HEK293T (cell line): ENCODE measurements at regions not wholly inside any gene's neighbourhood (a gene's known extent, or its start where the extent isn't known, plus 50 kb on each side); places are given as distances from the start of the nearest gene placed in this dataset.

Experiments used
- ARNT ChIP-seq: fragments of 450-650 bp; IDR thresholded peaks from 2 replicates; pipeline ENCODE4 v1.6.1; 2017; ENCODE audit warnings: mild to moderate bottlenecking
- BHLHE40 ChIP-seq: fragments of 450-650 bp; IDR thresholded peaks from 2 replicates; pipeline ENCODE4 v1.6.1; 2016; ENCODE audit warnings: mild to moderate bottlenecking, moderate library complexity, borderline replicate concordance
- CTBP1 ChIP-seq: fragments of 450-650 bp; IDR thresholded peaks from 2 replicates; pipeline ENCODE4 v1.6.1; 2016; ENCODE audit warnings: borderline replicate concordance
- ELF4 ChIP-seq: fragments of 450-650 bp; IDR thresholded peaks from 2 replicates; pipeline ENCODE4 v1.6.1; 2017; ENCODE audit warnings: antibody characterized with exemption
- FOXA1 ChIP-seq: fragments of 450-650 bp; IDR thresholded peaks from 2 replicates; pipeline ENCODE4 v1.6.1; 2016; ENCODE audit warnings: mild to moderate bottlenecking
- FOXK2 ChIP-seq: fragments of 450-650 bp; IDR thresholded peaks from 2 replicates; pipeline ENCODE4 v1.6.1; 2016; ENCODE audit warnings: mild to moderate bottlenecking
- HDGF ChIP-seq: fragments of 450-650 bp; IDR thresholded peaks from 2 replicates; pipeline ENCODE4 v1.6.1; 2017; ENCODE audit warnings: antibody characterized with exemption, borderline replicate concordance
- L3MBTL2 ChIP-seq: fragments of 450-650 bp; conservative IDR thresholded peaks from 2 replicates; pipeline ENCODE4 v1.6.1; 2016; ENCODE audit warnings: mild to moderate bottlenecking
- NFRKB ChIP-seq: fragments of 450-650 bp; IDR thresholded peaks from 2 replicates; pipeline ENCODE4 v1.6.1; 2016; ENCODE audit warnings: mild to moderate bottlenecking, moderate library complexity
- SP1 ChIP-seq: fragments of 450-650 bp; IDR thresholded peaks from 2 replicates; pipeline ENCODE4 v1.6.1; 2017
- SUZ12 ChIP-seq: fragments of 450-650 bp; IDR thresholded peaks from 2 replicates; pipeline ENCODE4 v1.6.1; 2016; ENCODE audit warnings: mild to moderate bottlenecking
- TARDBP ChIP-seq: fragments of 450-650 bp; IDR thresholded peaks from 2 replicates; pipeline ENCODE4 v1.6.1; 2016
- ZNF384 ChIP-seq: fragments of 450-650 bp; IDR thresholded peaks from 2 replicates; pipeline ENCODE4 v1.6.1; 2016

DNA sequence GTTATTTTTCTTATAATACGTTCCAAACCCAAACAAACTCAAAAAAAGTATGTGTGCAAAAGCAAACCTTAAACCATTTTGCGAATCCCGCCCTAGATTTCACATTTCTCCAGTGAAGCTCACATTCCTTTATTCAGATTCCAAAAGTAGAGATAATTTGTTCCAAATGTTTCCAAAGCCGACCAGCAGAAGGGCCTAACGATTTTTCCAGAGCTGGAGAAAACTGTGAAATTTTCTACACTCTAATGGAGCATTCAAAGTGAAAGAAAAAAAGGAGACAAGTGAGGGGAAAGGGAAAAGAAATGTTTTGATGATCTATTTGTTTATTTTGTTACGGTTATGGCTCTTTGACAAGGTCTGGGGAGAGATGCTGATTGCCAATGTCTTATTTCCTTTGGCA lies 286.5 kb upstream of the SLC14A2 start:
- TF ChIP-seq SP1 (no peak), FOXA1 (no peak), ELF4 (no peak), FOXK2 (no peak), HDGF (no peak), TARDBP (no peak), SUZ12 (no peak), ZNF384 (no peak), NFRKB (no peak), L3MBTL2 (no peak), CTBP1 (no peak), ARNT (no peak), BHLHE40 (no peak)
